SK-N-SH (cell line): ENCODE measurements at regions not wholly inside any gene's neighbourhood (a gene's known extent, or its start where the extent isn't known, plus 50 kb on each side); places are given as distances from the start of the nearest gene placed in this dataset.

Experiments used
- CTCF ChIA-PET: fragments of 300-600, 350-600 bp; formaldehyde crosslinking; extraction: SDS; loops from one replicate; lab custom pipeline; 2021; lab: Yijun Ruan, JAX
- POLR2A ChIA-PET: fragments of 350-600 bp; sonication (Branson Sonifier 250); formaldehyde crosslinking; extraction: SDS; loops from one replicate; lab custom pipeline; 2020; ENCODE audit warnings: antibody characterized with exemption, inconsistent platforms; lab: Yijun Ruan, JAX
- DNase-seq: peaks from one replicate; pipeline ENCODE4 v3.0.0; 2012
- H2AFZ ChIP-seq: fragments of 200-600 bp; sonication (generic); 2 replicates; pipeline ENCODE4 v1.8.1; 2016; ENCODE audit warnings: antibody characterized with exemption, mild to moderate bottlenecking, low read depth
- H3F3A ChIP-seq: fragments of 200-600 bp; sonication (generic); replicated peaks from 2 replicates; pipeline ENCODE3; 2016; ENCODE audit warnings: antibody characterized with exemption, mild to moderate bottlenecking; ENCODE audit not compliant: insufficient read depth
- H3K27ac ChIP-seq, 2 experiments: fragments of 200-500 bp in 1 of 2; fragments of 200-600 bp in 1 of 2; sonication (Bioruptor generic) in 1 of 2; sonication (generic), shearing (Covaris generic) in 1 of 2; 2 replicates each; pipeline versions ENCODE4 v1.5.1 to v1.6.1; 2014 to 2016; ENCODE audit warnings: low read depth in 2 of 2, inconsistent platforms in 1 of 2, low read length in 1 of 2, mild to moderate bottlenecking in 1 of 2, mixed read lengths in 1 of 2
- H3K27me3 ChIP-seq: fragments of 200-600 bp; sonication (generic), shearing (Covaris generic); 2 replicates; pipeline ENCODE4 v1.6.1; 2016; ENCODE audit warnings: mixed run types; ENCODE audit not compliant: insufficient read depth
- H3K36me3 ChIP-seq, 2 experiments: fragments of 200-500 bp in 1 of 2; fragments of 200-600 bp in 1 of 2; sonication (Bioruptor generic) in 1 of 2; sonication (generic) in 1 of 2; replicated peaks in 1 of 2; 2 replicates each; pipeline versions ENCODE3 to v1.5.1; 2014 to 2016; ENCODE audit warnings: low read length in 1 of 2, mild to moderate bottlenecking in 1 of 2; ENCODE audit not compliant: insufficient read depth in 2 of 2, control insufficient read depth in 1 of 2
- H3K4me1 ChIP-seq, 2 experiments: fragments of 200-500 bp in 1 of 2; fragments of 200-600 bp in 1 of 2; sonication (Bioruptor generic) in 1 of 2; sonication (generic), shearing (Covaris generic) in 1 of 2; 2 replicates each; pipeline versions ENCODE4 v1.5.1 to v1.6.1; 2014 to 2016; ENCODE audit warnings: low read depth in 1 of 2, low read length in 1 of 2, mixed run types in 1 of 2; ENCODE audit not compliant: insufficient read depth in 2 of 2, control insufficient read depth in 1 of 2
- H3K4me2 ChIP-seq: fragments of 200-600 bp; sonication (generic), shearing (Covaris generic); 2 replicates; pipeline ENCODE4 v1.6.1; 2017; ENCODE audit warnings: mixed run types
- H3K4me3 ChIP-seq, 2 experiments: fragments of 200-500 bp in 1 of 2; fragments of 200-600 bp in 1 of 2; sonication (Bioruptor generic) in 1 of 2; sonication (generic), shearing (Covaris generic) in 1 of 2; 2 replicates each; pipeline versions ENCODE4 v1.5.1 to v1.8.1; 2014 to 2016; ENCODE audit warnings: low read depth in 2 of 2, inconsistent platforms in 1 of 2, low read length in 1 of 2, mild to moderate bottlenecking in 1 of 2, mixed read lengths in 1 of 2, moderate library complexity in 1 of 2
- H3K79me2 ChIP-seq: fragments of 200-600 bp; sonication (generic); 2 replicates; pipeline ENCODE4 v1.8.1; 2017; ENCODE audit warnings: mild to moderate bottlenecking; ENCODE audit not compliant: insufficient read depth
- H3K9ac ChIP-seq: fragments of 200-600 bp; sonication (generic); 2 replicates; pipeline ENCODE4 v1.6.1; 2017; ENCODE audit warnings: mixed run types
- H3K9me2 ChIP-seq: fragments of 200-600 bp; sonication (generic); 2 replicates; pipeline ENCODE4 v1.6.1; 2017; ENCODE audit warnings: mixed run types
- H3K9me3 ChIP-seq: fragments of 200-600 bp; sonication (generic); 2 replicates; pipeline ENCODE4 v1.6.1; 2017; ENCODE audit warnings: mixed run types, mild to moderate bottlenecking, moderate library complexity
- H4K20me1 ChIP-seq: fragments of 200-600 bp; sonication (generic); 2 replicates; pipeline ENCODE4 v1.6.1; 2017; ENCODE audit warnings: mild to moderate bottlenecking, mixed run types; ENCODE audit not compliant: insufficient read depth
- ELF1 ChIP-seq: IDR thresholded peaks from 2 replicates; pipeline ENCODE4 v1.4.0; 2012
- EP300 ChIP-seq, 2 experiments: IDR thresholded peaks; 2 replicates each; pipeline versions ENCODE4 v1.4.0 to v1.6.1; 2012; ENCODE audit warnings: borderline replicate concordance in 1 of 2, low read depth in 1 of 2, low read length in 1 of 2
- EZH2phosphoT487 ChIP-seq: fragments of 200-600 bp; sonication (generic); IDR thresholded peaks from 2 replicates; pipeline ENCODE4 v1.6.1; 2017; ENCODE audit warnings: low read depth, mixed run types, mild to moderate bottlenecking, antibody characterized with exemption, moderate library complexity, borderline replicate concordance
- FOSL2 ChIP-seq: IDR thresholded peaks from 2 replicates; pipeline ENCODE4 v1.4.0; 2012; ENCODE audit warnings: low read depth, mild to moderate bottlenecking, moderate library complexity, borderline replicate concordance
- FOXJ3 ChIP-seq: sonication (generic); formaldehyde crosslinking; IDR thresholded peaks from 2 replicates; pipeline ENCODE4 v1.5.1; 2020; ENCODE audit warnings: mild to moderate bottlenecking, missing genetic modification reagents
- JUND ChIP-seq: IDR thresholded peaks from 2 replicates; pipeline ENCODE4 v1.4.0; 2012
- MEF2A ChIP-seq: IDR thresholded peaks from 2 replicates; pipeline ENCODE4 v1.4.0; 2012; ENCODE audit warnings: low read depth, borderline replicate concordance
- POLR2AphosphoS5 ChIP-seq: IDR thresholded peaks from 2 replicates; pipeline ENCODE4 v1.6.1; 2012; ENCODE audit warnings: low read depth, low read length
- RCOR1 ChIP-seq: fragments of 150-350 bp; IDR thresholded peaks from 2 replicates; pipeline ENCODE4 v1.6.1; 2017; ENCODE audit warnings: antibody characterized with exemption, low read length
- RFX5 ChIP-seq: IDR thresholded peaks from 2 replicates; pipeline ENCODE4 v1.6.1; 2012; ENCODE audit warnings: mild to moderate bottlenecking, improper control_type of control experiment, low read length
- RXRA ChIP-seq: IDR thresholded peaks from 2 replicates; pipeline ENCODE4 v1.4.0; 2012; ENCODE audit warnings: low read depth, mild to moderate bottlenecking, borderline replicate concordance
- TAF1 ChIP-seq: IDR thresholded peaks from 2 replicates; pipeline ENCODE4 v1.6.1; 2012; ENCODE audit warnings: low read depth, mild to moderate bottlenecking, low read length, moderate library complexity, borderline replicate concordance
- TEAD4 ChIP-seq: IDR thresholded peaks from 2 replicates; pipeline ENCODE4 v1.4.0; 2012; ENCODE audit warnings: mild to moderate bottlenecking, borderline replicate concordance; ENCODE audit not compliant: insufficient read depth
- YY1 ChIP-seq: IDR thresholded peaks from 2 replicates; pipeline ENCODE4 v1.4.0; 2012; ENCODE audit warnings: low read depth, mild to moderate bottlenecking
- WGBS: methylation state at CpG from one replicate; pipeline ENCODE4 v1.1.6; 2017; ENCODE audit warnings: low lambda C conversion rate; 5-methylcytosine and 5-hydroxymethylcytosine counted together
- TF ChIP-seq, protein P1 (sequence below): IDR thresholded peaks from 2 replicates; pipeline ENCODE4 v1.4.0; 2012; ENCODE audit warnings: low read depth, borderline replicate concordance
- TF ChIP-seq, protein P2 (sequence below): fragments of 150-350 bp; IDR thresholded peaks from 2 replicates; pipeline ENCODE4 v1.6.1; 2017; ENCODE audit warnings: antibody characterized with exemption, low read length, low read depth, borderline replicate concordance
- TF ChIP-seq, protein P3 (sequence below): IDR thresholded peaks from 2 replicates; pipeline ENCODE4 v1.6.1; 2012; ENCODE audit warnings: mild to moderate bottlenecking, low read depth, low read length, moderate library complexity
- TF ChIP-seq, protein P4 (sequence below): IDR thresholded peaks from 2 replicates; pipeline ENCODE4 v1.4.0; 2012; ENCODE audit warnings: low read depth, borderline replicate concordance
- TF ChIP-seq, protein P5 (sequence below): fragments of 150-350 bp; IDR thresholded peaks from 2 replicates; pipeline ENCODE4 v1.6.1; 2016; ENCODE audit warnings: mild to moderate bottlenecking, low read depth, low read length
- TF ChIP-seq, protein P6 (sequence below): IDR thresholded peaks from 2 replicates; pipeline ENCODE4 v1.4.0; 2012; ENCODE audit warnings: low read depth

DNA sequence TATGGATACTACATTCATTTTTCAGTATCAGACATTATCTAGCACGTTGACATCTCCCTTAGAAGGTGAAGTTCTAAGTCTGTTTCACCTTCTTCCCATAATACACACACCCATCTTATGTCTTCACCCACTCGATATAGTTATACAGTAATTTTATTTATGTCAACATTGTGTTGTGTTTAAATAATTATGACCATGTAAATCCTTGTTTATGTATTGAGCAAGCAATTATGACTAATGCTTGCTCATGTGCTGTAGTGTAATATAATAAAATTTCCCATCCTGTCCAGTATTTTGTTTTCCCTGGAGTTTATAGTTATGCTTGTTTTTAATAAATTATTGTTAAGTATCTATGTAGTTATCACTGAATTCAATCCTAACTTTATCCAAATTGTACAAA lies 163.2 kb downstream of the MTX2 start:
- WGBS: 45% methylated on average over 2 of the region's 2 CpGs
- ChIA-PET CTCF (no interaction called here), POLR2A (no interaction called here)
- Histone ChIP-seq H3K36me3 (no peaks in the 10 kb centered on the region), H3K79me2 (no peaks in the 10 kb centered on the region), H3K27me3 (no peaks in the 10 kb centered on the region), H3K4me3 (no peak overlapping the region), H2AFZ (no peak overlapping the region), H3K4me2 (no peak overlapping the region), H3F3A (no peaks in the 10 kb centered on the region), H4K20me1 (no peaks in the 10 kb centered on the region), H3K9me3 (no peaks in the 10 kb centered on the region), H3K9ac (no peak overlapping the region), H3K27ac (no peak overlapping the region), H3K4me1 (no peaks in the 10 kb centered on the region), H3K9me2 (no peaks in the 10 kb centered on the region)
- no peak for DNase-seq
- TF ChIP-seq RCOR1 (no peak), RFX5 (no peak), ELF1 (no peak), MEF2A (no peak), YY1 (no peak), EP300 (IDR thresholded peaks at IDR 0.05; ENCODE audit: borderline replicate concordance in 1 of 2, low read depth in 1 of 2, low read length in 1 of 2) (no peak), TEAD4 (no peak), EZH2phosphoT487 (no peak), POLR2AphosphoS5 (no peak), FOXJ3 (no peak), FOSL2 (no peak), TAF1 (no peak), RXRA (no peak), JUND (no peak)
- TF ChIP-seq, protein P1, sequence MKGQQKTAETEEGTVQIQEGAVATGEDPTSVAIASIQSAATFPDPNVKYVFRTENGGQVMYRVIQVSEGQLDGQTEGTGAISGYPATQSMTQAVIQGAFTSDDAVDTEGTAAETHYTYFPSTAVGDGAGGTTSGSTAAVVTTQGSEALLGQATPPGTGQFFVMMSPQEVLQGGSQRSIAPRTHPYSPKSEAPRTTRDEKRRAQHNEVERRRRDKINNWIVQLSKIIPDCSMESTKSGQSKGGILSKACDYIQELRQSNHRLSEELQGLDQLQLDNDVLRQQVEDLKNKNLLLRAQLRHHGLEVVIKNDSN: no peak
- TF ChIP-seq, protein P2, sequence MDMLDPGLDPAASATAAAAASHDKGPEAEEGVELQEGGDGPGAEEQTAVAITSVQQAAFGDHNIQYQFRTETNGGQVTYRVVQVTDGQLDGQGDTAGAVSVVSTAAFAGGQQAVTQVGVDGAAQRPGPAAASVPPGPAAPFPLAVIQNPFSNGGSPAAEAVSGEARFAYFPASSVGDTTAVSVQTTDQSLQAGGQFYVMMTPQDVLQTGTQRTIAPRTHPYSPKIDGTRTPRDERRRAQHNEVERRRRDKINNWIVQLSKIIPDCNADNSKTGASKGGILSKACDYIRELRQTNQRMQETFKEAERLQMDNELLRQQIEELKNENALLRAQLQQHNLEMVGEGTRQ: no peak
- TF ChIP-seq, protein P3, sequence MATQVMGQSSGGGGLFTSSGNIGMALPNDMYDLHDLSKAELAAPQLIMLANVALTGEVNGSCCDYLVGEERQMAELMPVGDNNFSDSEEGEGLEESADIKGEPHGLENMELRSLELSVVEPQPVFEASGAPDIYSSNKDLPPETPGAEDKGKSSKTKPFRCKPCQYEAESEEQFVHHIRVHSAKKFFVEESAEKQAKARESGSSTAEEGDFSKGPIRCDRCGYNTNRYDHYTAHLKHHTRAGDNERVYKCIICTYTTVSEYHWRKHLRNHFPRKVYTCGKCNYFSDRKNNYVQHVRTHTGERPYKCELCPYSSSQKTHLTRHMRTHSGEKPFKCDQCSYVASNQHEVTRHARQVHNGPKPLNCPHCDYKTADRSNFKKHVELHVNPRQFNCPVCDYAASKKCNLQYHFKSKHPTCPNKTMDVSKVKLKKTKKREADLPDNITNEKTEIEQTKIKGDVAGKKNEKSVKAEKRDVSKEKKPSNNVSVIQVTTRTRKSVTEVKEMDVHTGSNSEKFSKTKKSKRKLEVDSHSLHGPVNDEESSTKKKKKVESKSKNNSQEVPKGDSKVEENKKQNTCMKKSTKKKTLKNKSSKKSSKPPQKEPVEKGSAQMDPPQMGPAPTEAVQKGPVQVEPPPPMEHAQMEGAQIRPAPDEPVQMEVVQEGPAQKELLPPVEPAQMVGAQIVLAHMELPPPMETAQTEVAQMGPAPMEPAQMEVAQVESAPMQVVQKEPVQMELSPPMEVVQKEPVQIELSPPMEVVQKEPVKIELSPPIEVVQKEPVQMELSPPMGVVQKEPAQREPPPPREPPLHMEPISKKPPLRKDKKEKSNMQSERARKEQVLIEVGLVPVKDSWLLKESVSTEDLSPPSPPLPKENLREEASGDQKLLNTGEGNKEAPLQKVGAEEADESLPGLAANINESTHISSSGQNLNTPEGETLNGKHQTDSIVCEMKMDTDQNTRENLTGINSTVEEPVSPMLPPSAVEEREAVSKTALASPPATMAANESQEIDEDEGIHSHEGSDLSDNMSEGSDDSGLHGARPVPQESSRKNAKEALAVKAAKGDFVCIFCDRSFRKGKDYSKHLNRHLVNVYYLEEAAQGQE: no peak
- TF ChIP-seq, protein P4, sequence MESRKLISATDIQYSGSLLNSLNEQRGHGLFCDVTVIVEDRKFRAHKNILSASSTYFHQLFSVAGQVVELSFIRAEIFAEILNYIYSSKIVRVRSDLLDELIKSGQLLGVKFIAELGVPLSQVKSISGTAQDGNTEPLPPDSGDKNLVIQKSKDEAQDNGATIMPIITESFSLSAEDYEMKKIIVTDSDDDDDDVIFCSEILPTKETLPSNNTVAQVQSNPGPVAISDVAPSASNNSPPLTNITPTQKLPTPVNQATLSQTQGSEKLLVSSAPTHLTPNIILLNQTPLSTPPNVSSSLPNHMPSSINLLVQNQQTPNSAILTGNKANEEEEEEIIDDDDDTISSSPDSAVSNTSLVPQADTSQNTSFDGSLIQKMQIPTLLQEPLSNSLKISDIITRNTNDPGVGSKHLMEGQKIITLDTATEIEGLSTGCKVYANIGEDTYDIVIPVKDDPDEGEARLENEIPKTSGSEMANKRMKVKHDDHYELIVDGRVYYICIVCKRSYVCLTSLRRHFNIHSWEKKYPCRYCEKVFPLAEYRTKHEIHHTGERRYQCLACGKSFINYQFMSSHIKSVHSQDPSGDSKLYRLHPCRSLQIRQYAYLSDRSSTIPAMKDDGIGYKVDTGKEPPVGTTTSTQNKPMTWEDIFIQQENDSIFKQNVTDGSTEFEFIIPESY: no peak
- TF ChIP-seq, protein P5, sequence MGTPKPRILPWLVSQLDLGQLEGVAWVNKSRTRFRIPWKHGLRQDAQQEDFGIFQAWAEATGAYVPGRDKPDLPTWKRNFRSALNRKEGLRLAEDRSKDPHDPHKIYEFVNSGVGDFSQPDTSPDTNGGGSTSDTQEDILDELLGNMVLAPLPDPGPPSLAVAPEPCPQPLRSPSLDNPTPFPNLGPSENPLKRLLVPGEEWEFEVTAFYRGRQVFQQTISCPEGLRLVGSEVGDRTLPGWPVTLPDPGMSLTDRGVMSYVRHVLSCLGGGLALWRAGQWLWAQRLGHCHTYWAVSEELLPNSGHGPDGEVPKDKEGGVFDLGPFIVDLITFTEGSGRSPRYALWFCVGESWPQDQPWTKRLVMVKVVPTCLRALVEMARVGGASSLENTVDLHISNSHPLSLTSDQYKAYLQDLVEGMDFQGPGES: no peak
- TF ChIP-seq, protein P6, sequence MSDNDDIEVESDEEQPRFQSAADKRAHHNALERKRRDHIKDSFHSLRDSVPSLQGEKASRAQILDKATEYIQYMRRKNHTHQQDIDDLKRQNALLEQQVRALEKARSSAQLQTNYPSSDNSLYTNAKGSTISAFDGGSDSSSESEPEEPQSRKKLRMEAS: no peak
